ENCODE measurements at regions not wholly inside any gene's neighbourhood (a gene's known extent, or its start where the extent isn't known, plus 50 kb on each side); places are given as distances from the start of the nearest gene placed in this dataset.

DNA sequence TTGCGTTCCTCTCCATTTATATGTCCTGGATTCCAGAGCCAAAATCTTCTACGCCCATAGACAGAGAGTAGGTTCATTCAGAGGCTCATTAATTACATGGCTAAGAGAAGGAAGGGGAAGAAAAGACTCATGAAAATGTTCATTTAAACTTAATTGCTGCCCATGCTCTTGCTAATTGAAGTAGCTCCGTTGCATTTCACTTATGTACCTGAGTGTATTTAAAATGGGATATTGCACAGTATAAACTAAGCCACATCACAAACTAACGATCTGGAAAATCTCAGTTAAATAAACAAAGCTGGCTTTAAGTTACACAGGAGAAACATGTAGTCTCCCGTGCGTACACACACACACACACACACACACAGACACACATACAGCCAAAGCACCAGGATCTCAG lies 269.2 kb downstream of the CDC5L start:
- no peak for DNase-seq (ENCODE audit: insufficient read length, low spot score)
- FAIRE-seq = no peak

GRCh38 chr6:44657206-44657819 lies 269.8 kb downstream of the CDC5L start:
- FAIRE-seq = no peak

DNA sequence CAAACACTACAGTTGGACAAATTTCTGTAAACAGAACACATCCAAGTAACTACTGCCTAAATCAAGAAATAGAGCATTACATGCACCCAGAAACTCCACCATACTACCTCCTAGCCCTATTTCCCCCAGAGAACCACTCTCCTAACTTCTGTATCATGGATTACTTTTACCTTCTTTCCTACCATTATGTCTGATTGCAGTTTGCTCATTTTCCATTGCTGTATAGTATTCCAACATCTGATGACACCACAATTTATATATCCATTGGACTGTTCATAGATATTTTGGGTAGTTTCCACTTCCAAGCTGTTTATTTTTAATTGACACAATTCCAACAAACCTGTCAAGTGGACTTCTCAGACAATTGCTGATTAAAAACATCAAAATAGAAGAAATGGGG lies 271.1 kb downstream of the CDC5L start:
- DNase-seq (ENCODE audit: insufficient read length, low spot score) (no peak), FAIRE-seq (no peak)

More at GRCh38 chr6:44657206-44657819, 269.8 kb downstream of the CDC5L start:
- no peak for DNase-seq (ENCODE audit: insufficient read length, low spot score)

- FAIRE-seq = no peak
These were observed 272.2 kb downstream of the CDC5L start for GRCh38 chr6:44659726-44660125.

DNA sequence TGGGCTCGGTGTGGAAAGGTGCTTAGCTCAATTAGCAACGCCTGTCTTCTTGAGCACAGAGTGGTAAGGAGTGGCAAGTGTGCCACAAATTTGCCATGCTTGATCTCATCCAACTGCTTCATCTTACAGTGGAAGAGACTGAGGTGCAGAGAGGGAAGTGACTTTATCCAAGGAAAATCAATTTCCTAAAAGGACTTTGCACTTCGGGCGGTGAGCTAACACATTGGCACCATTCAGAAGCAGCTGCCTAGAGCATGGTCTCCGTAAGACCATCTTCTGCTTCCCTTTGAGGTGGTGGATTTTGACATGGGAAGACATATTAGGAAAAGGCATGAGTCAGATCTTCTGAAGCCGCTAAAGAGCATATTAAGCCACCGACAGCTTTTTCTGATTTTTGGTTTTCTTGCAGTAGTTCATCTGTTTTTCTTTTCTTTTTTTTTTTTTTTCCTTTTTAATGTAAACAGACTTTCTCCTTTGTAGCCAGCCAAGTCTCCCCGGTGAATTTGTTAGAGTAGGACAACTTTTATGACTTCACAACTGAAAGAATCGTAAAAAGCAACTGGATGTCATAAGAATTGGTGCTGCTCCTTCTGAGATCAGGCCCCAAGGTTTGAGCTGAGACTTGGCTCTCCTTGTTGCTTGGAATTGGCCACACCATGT lies 273.2 kb downstream of the CDC5L start:
- FAIRE-seq = peak; percentile 59
- DNase-seq (ENCODE audit: insufficient read length, low spot score) = no peak

More at GRCh38 chr6:44659726-44660125, 272.2 kb downstream of the CDC5L start:
- DNase-seq (ENCODE audit: insufficient read length, low spot score) = no peak

DNA sequence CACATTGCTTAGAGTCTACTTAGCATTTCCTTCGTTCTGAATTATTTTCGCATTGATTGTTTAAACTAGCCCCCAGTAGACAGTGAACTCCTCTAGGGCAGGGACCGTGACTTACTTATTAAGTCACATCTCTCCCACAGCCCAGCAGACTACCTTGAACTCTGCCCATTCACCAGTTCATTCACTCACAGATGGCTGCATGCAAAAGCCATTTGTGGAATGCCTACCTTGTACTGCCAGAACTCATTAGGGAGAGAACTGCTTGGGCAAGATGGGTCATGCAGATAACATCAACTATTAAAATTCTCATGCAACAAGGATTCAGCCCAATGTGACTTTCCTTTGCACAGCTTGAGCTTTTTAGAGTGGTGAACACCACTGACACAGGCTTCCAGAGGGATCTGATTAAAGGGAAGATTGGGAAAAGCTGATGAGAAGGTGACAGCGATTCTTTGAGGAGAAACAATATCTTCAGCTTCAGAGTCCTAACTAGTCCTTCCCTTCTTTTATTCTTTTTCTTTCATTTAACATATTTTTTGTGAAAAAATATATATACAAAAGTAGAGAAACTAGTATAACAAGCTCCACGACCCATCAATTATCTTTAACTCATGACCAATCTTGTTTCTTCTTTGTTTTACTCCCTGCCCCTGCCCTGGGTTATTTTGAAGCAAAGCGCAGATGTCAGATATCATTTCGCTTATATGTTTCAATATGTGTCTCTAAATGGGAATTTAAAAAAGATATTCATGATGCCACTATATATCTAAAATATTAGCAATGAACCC lies 273.9 kb downstream of the CDC5L start:
- FAIRE-seq (peak; percentile 96), DNase-seq (ENCODE audit: insufficient read length, low spot score) (peak; percentile 56)

- FAIRE-seq = peak; percentile 38
- peak; percentile 62 for DNase-seq (ENCODE audit: insufficient read length, low spot score)
These were observed 275.1 kb downstream of the CDC5L start for GRCh38 chr6:44662461-44663121.

- DNase-seq (ENCODE audit: insufficient read length, low spot score) = no peak
- FAIRE-seq = peak; percentile 16
These were observed 276.5 kb downstream of the CDC5L start for GRCh38 chr6:44663860-44664634.

DNA sequence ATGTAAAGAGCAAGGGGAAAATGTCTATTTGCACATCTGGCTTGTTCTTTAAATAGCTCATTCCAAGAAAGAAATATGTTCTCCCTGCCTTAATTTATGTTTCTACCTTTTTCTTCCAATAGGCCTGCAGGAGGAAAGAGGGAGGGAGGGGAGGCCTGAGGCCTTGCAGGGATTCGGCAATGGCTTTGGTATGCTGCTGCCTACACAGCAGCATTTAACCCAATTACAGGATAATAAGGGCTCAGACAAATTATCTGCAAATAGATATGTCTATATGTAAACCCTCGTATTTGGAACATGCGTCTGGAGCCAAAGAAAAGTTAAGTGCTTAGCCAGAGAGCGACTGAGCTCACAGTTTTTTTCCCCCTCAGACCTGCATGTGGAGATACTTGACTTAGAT lies 277.2 kb downstream of the CDC5L start:
- no peak for FAIRE-seq

DNA sequence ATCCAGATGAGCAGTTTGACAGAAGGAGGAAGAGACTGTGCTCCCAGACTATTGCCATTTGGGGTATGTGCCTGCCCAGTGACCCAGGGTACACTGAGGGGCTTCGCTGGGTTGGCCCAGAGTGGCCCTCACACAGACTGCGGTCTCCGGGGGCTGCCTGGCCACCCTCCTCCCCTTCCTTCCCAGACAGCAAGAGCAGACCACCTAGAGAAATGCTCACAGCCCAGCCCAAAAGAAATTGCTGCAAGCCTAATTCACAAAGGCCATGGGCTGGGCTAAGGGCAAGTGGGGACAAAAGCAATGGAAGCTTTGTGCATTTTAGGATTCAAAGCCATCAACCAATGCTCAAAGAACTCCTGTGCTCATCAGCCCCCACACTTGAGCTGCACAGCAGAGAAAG lies 277.6 kb downstream of the CDC5L start:
- FAIRE-seq (no peak), DNase-seq (ENCODE audit: insufficient read length, low spot score) (no peak)

More for the DNA sequence above, 277.2 kb downstream of the CDC5L start:
- DNase-seq (ENCODE audit: insufficient read length, low spot score) = no peak

DNA sequence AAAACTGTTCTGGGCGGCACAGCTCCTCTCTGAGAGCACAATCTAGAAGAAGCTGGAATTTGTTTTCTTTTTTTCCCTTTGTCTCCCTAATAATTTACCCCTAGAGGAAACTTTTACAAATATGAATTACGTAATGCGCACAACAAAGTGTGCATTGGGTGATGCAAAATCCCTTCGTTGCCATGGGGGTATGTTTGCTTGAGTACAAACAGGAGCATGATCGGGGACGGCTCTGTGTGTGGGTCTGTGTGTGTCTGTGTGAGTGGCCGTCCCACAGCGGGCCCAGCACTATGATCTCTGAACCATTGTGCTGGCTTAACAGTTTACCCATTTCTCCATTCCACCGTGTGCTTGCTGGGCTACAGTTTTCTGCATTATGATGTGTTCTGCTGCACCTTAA lies 278.2 kb downstream of the CDC5L start:
- no peak for FAIRE-seq
- DNase-seq (ENCODE audit: insufficient read length, low spot score) = no peak

DNA sequence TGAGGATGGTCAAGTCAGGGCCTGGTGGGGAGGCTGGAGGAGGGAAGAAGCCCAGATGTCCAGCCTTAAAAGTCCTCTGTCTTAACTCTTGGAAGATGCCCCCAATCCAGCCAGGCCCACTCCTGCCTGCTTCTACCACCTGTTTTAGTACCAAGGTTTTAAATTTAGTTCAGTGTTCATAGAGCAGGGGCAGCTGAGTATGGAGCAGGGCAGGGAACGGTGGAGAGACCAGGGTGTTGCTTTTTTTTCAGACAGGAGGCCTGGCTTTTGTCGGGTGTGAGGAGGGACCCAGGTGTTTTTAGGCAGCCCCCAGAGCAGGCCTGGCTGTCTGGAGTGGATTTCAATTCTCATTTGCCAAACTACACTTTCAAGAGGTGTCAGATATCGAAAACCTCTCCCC lies 278.8 kb downstream of the CDC5L start:
- no peak for FAIRE-seq
- no peak for DNase-seq (ENCODE audit: insufficient read length, low spot score)

DNA sequence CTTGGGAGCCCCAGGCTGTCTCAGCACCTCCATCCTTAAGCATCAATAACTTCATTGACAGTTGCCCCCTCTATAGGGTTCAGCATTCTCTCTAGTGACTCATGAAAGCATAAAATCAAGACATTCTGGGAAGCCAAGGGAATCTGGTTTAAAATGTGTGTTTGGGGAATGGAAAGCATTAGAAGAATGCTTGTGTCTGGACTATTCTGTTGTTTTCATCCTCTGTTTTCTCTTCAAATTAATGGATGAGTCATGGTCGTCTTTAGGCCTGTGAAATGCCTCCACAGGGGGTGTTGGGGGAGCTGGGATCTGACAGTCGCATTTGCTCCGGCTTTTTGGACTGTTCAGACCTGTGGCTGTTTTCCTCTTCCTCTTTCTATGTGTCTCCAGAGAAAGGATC lies 279.7 kb downstream of the CDC5L start:
- peak; percentile 78 for DNase-seq (ENCODE audit: insufficient read length, low spot score)
- FAIRE-seq = peak; percentile 42

DNA sequence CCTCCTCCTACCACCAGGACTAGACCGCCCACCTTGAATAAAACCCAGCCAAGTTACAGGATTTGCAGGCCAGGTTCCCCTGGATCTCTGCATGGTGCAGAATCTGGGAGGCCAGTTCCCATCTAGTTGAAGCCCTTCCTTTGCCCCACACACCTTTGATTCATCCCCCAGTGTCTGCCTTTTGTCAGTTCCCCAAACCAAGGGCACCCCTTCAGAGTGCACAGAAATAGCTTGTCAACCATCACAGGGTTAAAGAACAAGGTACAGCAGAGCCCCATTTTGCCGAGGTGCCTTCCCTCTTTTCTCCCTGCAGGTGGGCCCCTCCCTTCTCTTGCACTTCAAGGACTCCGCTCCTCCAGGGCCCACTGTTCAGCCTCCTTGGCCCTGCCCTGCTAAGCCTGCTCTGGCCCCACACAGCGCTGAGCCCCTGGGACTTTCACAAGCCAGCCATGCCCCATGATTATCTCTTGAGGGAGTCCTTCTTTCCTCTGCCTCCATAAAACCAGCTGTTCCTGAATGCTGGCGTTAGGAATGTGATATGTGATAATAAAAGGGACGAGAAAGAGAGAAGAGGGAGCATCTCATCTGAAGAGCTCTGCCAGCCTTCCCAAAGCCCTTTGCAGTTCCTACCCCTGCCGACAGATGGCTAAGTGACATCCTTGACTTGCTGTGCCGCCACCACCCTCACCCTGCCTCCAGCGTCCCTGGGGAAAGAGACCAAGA lies 280.3 kb downstream of the CDC5L start:
- FAIRE-seq = peak; percentile 54
- DNase-seq (ENCODE audit: insufficient read length, low spot score) = no peak

GRCh38 chr6:44668391-44668930 lies 281.0 kb downstream of the CDC5L start:
- DNase-seq (ENCODE audit: insufficient read length, low spot score) (no peak), FAIRE-seq (peak; percentile 63)

GRCh38 chr6:44668976-44669934 lies 281.7 kb downstream of the CDC5L start:
- DNase-seq (ENCODE audit: insufficient read length, low spot score) = no peak

GRCh38 chr6:44670146-44670545 lies 282.6 kb downstream of the CDC5L start:
- DNase-seq (ENCODE audit: insufficient read length, low spot score) = no peak
- no peak for FAIRE-seq

More at GRCh38 chr6:44668976-44669934, 281.7 kb downstream of the CDC5L start:
- no peak for FAIRE-seq

- DNase-seq (ENCODE audit: insufficient read length, low spot score) (no peak), FAIRE-seq (no peak)
These were observed 283.8 kb downstream of the CDC5L start for GRCh38 chr6:44671333-44671732.
